ENCODE measurements at regions not wholly inside any gene's neighbourhood (a gene's known extent, or its start where the extent isn't known, plus 50 kb on each side); places are given as distances from the start of the nearest gene placed in this dataset.
"Not testable (repeated sequence)": the region's sequence is repeated elsewhere in the genome, so short reads cannot be mapped to it uniquely, and the experiment has no call there.

DNA sequence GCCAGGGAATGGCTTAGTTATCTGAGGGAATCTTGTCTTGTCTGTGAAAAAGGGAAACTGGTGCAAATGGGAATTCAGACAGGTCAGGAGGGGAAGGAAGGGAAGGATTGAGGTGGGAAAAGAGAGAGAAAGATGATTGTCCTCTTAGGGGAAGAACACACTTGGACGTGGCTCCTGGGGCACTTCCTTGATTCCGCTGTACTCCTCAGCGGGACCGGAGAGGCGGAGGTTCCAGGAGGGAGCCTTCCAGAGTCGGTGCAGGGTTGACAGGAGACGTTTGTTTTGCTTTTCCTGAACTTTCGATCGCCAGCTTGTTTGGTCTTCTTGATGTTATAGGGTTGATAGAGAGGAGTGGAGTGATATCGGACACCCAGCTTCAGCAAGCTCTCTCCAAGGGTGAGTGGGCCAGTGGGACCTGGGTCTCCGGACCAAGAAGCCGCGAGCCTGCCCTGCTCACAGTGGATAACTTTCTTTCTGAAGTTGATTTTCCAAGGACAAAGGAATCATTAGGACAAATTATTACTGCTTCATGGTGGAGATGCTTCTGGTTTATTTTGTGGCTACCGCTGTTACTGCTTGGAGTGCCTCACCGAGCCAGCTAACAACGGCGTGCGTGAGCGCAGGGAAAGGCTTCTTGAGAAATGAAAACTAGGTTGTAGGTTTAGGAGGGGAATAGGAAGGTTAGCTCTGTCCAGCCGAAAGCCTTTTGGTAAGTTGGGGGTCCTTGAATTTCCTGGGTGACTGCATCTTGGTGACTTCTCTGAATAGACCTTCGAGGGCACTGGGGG lies 52.4 kb upstream of the APOD start:
- DNase-seq (ENCODE audit: low spot score); intact Hi-C loops (cut with DNase I); ATAC-seq: not testable (repeated sequence)

DNA sequence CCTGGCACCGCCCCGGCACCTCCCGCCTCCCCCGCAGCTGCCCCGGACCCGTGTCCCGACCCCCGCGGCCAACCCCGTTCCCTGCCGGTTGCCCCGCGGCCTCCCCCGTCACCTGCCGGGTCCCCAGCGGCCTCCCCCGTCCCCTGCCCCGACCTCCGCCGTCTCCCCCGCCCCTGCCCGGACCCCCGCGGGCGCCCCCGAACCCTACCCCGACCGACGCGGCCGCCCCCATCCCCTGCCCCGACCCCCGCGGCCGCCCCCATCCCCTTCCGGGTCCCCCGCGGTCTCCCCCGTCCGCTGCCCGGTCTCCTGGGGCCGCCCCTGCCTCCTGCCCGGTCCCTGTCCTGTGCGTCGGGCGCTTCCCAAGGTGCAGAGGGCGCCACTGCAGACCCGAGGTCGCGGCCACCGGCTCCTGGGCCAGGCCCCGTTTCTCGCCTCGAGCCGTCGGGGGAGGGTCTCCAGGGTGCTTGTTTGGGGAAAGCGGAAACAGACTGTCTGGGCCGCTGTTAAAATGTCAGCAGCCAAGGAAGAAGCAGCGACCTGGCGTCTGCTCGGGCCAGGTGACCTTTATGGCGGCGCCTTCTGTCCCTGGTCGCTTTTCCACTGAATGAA lies 51.6 kb upstream of the APOD start:
- DNase-seq (ENCODE audit: low spot score); ATAC-seq; intact Hi-C loops (cut with DNase I): not testable (repeated sequence)

DNA sequence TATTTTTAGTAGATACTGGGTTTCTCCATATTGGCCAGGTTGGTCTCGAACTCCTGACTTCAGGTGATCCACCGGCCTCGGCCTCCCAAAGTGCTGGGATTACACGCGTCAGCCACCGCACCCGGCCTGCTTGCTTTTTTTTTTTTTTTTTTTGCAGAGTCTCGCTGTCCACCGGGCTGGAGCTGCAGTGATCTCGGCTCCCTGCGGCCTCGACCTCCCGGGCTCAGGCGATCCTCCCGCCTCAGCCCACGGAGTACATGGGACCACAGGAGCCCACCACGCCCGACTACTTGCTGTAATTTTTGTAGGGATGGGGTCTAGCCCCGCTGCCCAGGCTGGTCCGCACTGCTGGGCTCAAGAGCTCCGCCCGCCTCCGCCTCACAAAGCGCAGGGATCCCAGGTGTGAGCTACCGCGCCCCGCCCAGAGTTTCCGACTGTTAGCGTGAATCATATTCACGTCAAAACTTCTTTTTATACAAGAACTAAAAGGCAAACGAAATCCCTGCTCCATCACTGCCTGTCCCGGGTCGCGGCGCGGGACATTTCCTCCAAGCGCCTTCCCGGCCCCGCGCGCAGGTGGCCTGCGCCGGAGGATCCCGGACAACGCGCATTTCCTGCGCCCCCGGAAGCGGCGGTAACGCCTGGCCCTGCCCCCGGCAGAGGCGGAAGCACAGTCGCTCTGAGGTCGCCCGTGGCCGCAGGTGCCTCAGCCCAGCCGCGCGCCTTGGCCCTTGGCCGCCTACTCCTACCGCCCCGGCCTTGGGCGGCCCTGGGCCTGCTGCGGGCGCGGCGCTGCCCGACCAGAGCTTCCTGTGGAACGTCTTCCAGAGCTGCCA lies 50.9 kb upstream of the APOD start:
- DNase-seq (ENCODE audit: low spot score); intact Hi-C loops (cut with DNase I): not testable (repeated sequence)
- ATAC-seq, result peak; percentile 99
